ENCODE measurements at regions not wholly inside any gene's neighbourhood (a gene's known extent, or its start where the extent isn't known, plus 50 kb on each side); places are given as distances from the start of the nearest gene placed in this dataset.

DNA sequence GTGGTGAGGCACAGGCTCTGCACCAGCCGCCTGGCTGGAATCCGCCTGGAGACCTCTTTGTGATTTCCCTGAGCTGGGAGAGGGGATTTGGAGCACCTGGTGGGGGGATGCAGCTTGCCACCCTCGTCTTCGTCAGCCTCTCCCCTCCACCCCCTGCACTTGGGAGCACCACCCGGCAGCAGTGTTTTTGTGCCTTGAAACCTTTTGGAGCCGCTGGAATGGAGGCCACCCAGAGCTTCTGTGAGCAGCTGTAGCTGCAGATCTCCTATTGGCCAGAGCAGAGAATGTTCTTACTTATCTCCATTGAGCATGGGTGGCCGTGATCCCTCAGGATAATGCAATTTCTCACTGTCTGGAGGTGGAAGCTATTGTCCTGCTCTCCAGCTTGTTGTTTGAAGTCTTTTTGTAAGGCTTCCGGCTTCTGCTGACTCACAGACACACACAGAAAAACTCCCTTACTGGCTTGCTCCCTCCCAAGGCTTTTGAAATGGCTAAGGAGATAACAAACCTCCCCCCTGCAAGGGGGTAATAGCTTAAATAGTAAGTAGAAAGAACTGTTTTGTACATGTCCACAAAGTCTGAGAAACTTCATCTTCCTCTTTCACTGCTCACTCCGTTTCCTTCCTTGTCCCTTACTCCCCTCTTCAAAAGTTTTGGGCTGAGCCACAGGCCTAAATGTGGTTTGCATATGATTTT is 271.2 kb downstream of the PRL start:
- Histone ChIP-seq H3K27ac (no peak overlapping the region), H3K4me3 (no peak overlapping the region), H3K36me3 (peaks cover 0 to 12% (median 7%) of the 10 kb centered on the region in 3 donors), H3K9me3 (peaks cover 0 to 9% (median 6%) of the 10 kb centered on the region in 3 donors), H3K4me1 (peaks cover 0 to 18% (median 6%) of the 10 kb centered on the region in 4 donors), H3K27me3 (no peaks in the 10 kb centered on the region)
- TF ChIP-seq, protein P1, sequence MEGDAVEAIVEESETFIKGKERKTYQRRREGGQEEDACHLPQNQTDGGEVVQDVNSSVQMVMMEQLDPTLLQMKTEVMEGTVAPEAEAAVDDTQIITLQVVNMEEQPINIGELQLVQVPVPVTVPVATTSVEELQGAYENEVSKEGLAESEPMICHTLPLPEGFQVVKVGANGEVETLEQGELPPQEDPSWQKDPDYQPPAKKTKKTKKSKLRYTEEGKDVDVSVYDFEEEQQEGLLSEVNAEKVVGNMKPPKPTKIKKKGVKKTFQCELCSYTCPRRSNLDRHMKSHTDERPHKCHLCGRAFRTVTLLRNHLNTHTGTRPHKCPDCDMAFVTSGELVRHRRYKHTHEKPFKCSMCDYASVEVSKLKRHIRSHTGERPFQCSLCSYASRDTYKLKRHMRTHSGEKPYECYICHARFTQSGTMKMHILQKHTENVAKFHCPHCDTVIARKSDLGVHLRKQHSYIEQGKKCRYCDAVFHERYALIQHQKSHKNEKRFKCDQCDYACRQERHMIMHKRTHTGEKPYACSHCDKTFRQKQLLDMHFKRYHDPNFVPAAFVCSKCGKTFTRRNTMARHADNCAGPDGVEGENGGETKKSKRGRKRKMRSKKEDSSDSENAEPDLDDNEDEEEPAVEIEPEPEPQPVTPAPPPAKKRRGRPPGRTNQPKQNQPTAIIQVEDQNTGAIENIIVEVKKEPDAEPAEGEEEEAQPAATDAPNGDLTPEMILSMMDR (IDR thresholded peaks at IDR 0.05), result no peak
- intact Hi-C loops (cut with DNase I; ENCODE audit: low total_unique reads), result no loop called here
- DNase-seq, result no peak

DNA sequence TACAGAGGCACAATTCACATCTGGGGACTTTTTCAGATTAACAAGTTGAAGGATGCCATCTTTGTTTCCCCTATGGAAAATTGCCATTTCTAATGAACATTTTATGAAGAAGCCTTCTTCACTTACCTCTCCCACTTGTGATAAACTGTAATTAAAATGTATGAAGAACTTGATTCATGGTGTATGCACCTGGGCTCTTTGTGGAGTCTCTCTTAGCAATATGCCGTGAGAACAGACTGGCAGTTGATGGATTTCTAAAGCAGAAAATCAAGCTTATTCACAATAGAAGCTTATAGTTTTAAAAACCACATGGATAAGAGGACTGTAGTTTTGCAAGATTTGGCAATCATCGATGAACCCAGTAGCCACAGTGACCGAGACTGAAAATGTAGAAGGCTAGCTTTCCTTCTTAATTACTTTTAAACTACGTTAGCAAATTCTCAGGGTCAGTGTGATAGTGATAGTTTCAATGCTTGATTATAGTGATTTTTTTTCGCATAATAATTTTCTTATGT is 270.6 kb downstream of the PRL start:
- Histone ChIP-seq H3K9me3 (peaks cover 0 to 9% (median 6%) of the 10 kb centered on the region in 3 donors), H3K4me3 (no peak overlapping the region), H3K36me3 (peaks cover 0 to 12% (median 7%) of the 10 kb centered on the region in 3 donors), H3K27ac (no peak overlapping the region), H3K27me3 (no peaks in the 10 kb centered on the region), H3K4me1 (peaks cover 0 to 18% (median 6%) of the 10 kb centered on the region in 4 donors)
- TF ChIP-seq, protein P1 (IDR thresholded peaks at IDR 0.05), result no peak
- intact Hi-C loops (cut with DNase I; ENCODE audit: low total_unique reads), result no loop called here
- DNase-seq, result no peak

DNA sequence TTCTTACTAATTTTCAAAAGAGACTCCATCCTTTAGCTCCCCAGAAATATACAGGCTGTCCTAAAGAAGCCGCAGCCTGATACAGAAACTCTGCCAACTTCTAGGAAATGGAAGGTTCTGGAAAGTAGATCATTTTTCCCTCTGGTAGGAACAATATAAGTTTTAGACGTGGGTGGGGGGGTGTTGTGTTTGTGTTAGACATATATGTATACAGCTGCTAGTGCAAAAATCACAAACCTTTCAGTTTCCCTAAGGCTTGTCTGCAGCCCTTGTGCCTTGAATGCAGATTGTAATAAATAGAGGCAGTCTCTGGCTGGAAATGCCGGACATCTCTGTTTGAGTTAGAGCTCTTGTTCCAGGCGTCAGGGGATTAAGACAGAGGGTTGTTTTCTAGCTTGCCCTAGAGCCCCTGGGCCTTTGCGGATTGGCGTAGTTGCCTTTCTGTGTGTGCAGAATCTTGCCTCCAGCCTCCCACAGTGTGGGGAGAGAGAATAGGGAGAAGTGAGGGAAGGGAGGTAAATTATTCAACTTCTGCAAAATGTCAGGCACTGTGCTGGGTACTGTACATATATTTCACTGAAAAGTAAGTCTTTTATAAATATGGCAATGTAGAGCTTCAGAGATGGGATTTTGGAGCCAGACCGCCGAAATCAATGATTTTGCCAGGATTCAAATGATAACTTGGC is 269.7 kb downstream of the PRL start:
- DNase-seq, result no peak
- TF ChIP-seq, protein P1 (IDR thresholded peaks at IDR 0.05), result no peak
- H3K27ac ChIP-seq, result no peak overlapping the region
- intact Hi-C loops (cut with DNase I; ENCODE audit: low total_unique reads), result no loop called here
- H3K4me3 ChIP-seq, result no peak overlapping the region
- H3K4me1 ChIP-seq, result peaks cover 0 to 18% (median 6%) of the 10 kb centered on the region in 4 donors
- peaks cover 0 to 6% (median under 1%) of the 10 kb centered on the region in 3 donors for H3K36me3 ChIP-seq
- H3K9me3 ChIP-seq, result peaks cover 0 to 4% (median 3%) of the 10 kb centered on the region in 3 donors
- H3K27me3 ChIP-seq, result no peaks in the 10 kb centered on the region

DNA sequence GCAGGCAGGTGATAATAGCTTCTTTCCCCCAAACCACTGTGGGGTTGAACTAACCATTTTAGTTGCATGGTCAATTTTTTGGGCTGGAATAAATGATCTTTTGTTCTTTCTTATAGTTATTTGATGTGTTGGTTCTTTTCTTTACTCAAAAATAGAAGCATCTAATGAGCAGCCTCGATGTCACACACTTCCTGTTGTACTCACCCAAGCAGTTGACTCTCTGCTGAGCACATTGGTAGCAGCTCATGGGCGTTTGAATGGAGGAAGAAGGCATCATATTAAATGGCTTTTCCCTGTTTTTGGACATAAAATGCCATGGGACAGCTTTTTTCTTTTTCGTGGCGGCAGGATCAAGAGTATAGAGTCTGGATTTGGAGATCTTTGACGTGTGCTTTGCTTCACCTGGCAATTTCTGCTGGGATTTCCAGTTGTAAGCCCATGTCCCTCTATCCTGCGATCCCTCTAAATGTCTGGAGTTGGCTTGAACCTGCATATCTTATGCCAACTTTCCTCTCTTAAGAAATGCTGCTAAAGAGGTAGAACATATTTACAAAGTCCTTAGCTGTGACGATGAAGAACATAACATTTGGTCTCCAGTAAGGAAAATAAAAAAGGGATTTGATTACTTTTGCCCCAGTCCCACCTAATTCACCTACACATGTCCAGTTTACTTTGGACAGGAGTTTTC is 268.3 kb downstream of the PRL start:
- peaks cover 0 to 18% (median 6%) of the 10 kb centered on the region in 4 donors for H3K4me1 ChIP-seq
- TF ChIP-seq, protein P1 (IDR thresholded peaks at IDR 0.05), result no peak
- no peaks in the 10 kb centered on the region for H3K9me3 ChIP-seq
- intact Hi-C loops (cut with DNase I; ENCODE audit: low total_unique reads), result no loop called here
- DNase-seq, result no peak
- no peaks in the 10 kb centered on the region for H3K27me3 ChIP-seq
- H3K4me3 ChIP-seq, result no peak overlapping the region
- peak overlapping the region in 1 of 2 donors; percentile 19 for H3K27ac ChIP-seq
- H3K36me3 ChIP-seq, result no peaks in the 10 kb centered on the region

DNA sequence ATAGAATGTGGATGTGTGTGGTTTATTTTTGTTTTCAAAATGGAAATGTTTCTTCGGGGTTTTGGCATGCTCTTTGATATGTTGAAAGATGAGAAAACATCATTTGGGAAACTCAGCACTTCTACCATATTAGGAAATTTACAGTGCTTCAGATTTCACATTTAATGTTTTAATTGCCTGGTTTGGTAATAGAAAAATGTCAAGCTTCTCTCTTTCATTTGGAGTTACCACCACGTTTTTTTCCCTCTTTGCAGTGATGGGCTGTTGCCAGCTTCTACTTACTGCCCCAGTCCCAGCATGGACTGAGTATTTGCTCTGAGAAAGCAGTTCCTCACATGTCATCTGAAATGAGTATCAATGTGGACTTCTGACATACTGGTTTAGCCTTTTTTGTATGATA is 267.7 kb downstream of the PRL start:
- no peak for DNase-seq
- no peaks in the 10 kb centered on the region for H3K27me3 ChIP-seq
- H3K9me3 ChIP-seq, result no peaks in the 10 kb centered on the region
- intact Hi-C loops (cut with DNase I; ENCODE audit: low total_unique reads), result no loop called here
- H3K36me3 ChIP-seq, result no peaks in the 10 kb centered on the region
- H3K27ac ChIP-seq, result peak overlapping the region; percentile 18 to 19
- peaks cover 0 to 18% (median 6%) of the 10 kb centered on the region in 4 donors for H3K4me1 ChIP-seq
- TF ChIP-seq, protein P1 (IDR thresholded peaks at IDR 0.05), result no peak
- H3K4me3 ChIP-seq, result no peak overlapping the region
